Vagina (tissue), 2 donors: ENCODE measurements at regions not wholly inside any gene's neighbourhood (a gene's known extent, or its start where the extent isn't known, plus 50 kb on each side); places are given as distances from the start of the nearest gene placed in this dataset.

Experiments
- DNase-seq, 2 donors: peaks; one replicate each; pipeline ENCODE4 v3.0.0-alpha.2; 2017; ENCODE audit errors: extremely low spot score in 2 of 2
- H3K27ac ChIP-seq: fragments of 200-600 bp; sonication (generic); one replicate; pipeline ENCODE4 v1.5.1; 2019
- H3K27me3 ChIP-seq: fragments of 200-600 bp; sonication (generic); one replicate; pipeline ENCODE4 v1.5.1; 2019
- H3K36me3 ChIP-seq, 2 donors: fragments of 200-600 bp; sonication (generic); one replicate each; pipeline ENCODE4 v1.5.1; 2017 to 2019
- H3K4me1 ChIP-seq: fragments of 200-600 bp; sonication (generic); one replicate; pipeline ENCODE4 v1.5.1; 2019
- H3K4me3 ChIP-seq, 2 donors: fragments of 200-600 bp; sonication (generic); 1 replicate in 1 of 2; 2 replicates in 1 of 2; pipeline ENCODE4 v1.5.1; 2016 to 2019
- H3K9me3 ChIP-seq: fragments of 200-600 bp; sonication (generic); one replicate; pipeline ENCODE4 v1.5.1; 2019
- POLR2A ChIP-seq, 2 donors: fragments of 450-650 bp; IDR thresholded peaks; one replicate each; pipeline ENCODE4 v1.6.1; 2017; ENCODE audit warnings: antibody characterized with exemption in 2 of 2, mild to moderate bottlenecking in 2 of 2, moderate library complexity in 2 of 2
- POLR2AphosphoS5 ChIP-seq, 2 donors: sonication (generic); formaldehyde crosslinking; IDR thresholded peaks; one replicate each; pipeline ENCODE4 v1.9.0; 2017; ENCODE audit warnings: antibody characterized with exemption in 2 of 2, mild to moderate bottlenecking in 2 of 2, low read depth in 1 of 2; ENCODE audit not compliant: insufficient read depth in 1 of 2
- intact Hi-C: fragments of 100-400 bp; cut with DNase I; formaldehyde crosslinking; loops from one replicate; pipeline ENCODE4 v1.15.1; 2023
- TF ChIP-seq, protein P1 (sequence below), 3 experiments: fragments of 450-650 bp in 2 of 3; fragments of 200-600 bp in 1 of 3; sonication (generic) in 1 of 3; IDR thresholded peaks; one replicate each; pipeline ENCODE4 v1.5.1; 2017 to 2019; ENCODE audit warnings: antibody characterized with exemption in 3 of 3, mild to moderate bottlenecking in 2 of 3, moderate library complexity in 2 of 3

DNA sequence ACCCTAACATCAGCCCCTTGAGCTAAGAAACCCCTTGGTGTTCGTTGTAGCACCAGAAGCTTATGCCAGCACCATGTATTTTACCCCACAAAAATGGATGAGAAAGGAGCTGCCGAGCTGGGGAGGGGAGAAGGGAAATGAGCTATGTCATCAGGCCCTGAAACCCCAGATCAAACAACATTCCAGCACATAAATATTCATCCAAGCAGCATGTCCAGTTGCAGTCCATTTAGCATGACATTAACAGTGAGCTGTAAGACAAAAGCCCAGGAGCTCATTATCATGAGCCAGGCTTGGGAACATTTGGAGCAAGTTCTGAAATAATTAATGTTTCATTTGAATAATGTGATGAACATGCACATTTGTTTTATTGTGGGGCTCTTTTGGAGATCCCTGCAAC lies 630.1 kb upstream of the TMEM132C start:
- TF ChIP-seq, protein P1, sequence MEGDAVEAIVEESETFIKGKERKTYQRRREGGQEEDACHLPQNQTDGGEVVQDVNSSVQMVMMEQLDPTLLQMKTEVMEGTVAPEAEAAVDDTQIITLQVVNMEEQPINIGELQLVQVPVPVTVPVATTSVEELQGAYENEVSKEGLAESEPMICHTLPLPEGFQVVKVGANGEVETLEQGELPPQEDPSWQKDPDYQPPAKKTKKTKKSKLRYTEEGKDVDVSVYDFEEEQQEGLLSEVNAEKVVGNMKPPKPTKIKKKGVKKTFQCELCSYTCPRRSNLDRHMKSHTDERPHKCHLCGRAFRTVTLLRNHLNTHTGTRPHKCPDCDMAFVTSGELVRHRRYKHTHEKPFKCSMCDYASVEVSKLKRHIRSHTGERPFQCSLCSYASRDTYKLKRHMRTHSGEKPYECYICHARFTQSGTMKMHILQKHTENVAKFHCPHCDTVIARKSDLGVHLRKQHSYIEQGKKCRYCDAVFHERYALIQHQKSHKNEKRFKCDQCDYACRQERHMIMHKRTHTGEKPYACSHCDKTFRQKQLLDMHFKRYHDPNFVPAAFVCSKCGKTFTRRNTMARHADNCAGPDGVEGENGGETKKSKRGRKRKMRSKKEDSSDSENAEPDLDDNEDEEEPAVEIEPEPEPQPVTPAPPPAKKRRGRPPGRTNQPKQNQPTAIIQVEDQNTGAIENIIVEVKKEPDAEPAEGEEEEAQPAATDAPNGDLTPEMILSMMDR (IDR thresholded peaks at IDR 0.05): no peak
- TF ChIP-seq POLR2AphosphoS5 (IDR thresholded peaks at IDR 0.05; ENCODE audit: insufficient read depth in 1 of 2, low read depth in 1 of 2) (no peak), POLR2A (IDR thresholded peaks at IDR 0.05) (no peak)
- no peak overlapping the region for H3K27ac ChIP-seq
- intact Hi-C loops: no loop called here

DNA sequence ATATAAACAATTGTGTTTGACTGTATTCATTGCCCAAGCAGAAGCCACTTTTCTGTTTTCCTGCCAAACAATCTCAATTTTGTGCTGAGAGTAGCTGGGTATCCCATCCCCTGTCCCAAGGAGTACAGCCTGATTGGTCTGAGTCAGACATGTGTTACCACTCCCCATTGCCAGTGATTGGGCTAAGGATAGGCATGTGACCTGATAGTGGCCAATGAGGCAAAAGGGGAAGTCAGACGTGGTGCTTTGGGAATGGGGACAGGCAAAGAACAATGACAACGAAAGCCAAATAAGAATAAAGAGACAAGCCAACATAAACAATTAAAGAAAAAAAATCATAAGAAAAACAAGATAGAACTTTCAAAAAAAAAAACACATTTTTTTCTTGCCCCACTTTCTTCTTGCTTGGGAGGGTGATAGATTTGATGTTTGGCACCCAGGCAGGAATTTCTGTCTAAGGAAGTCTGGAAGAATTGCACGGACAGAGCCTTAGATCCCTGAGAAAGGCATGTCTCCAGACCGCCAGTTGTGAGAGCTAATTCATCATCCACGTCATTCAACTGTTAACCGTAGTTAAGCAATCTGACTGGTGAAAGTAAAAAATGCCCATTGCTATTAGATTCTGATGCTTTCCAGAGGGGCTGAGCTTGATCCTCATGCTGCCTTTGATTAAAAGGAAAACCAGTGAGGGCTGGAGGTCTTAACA lies 626.6 kb upstream of the TMEM132C start:
- no peaks in the 10 kb centered on the region for H3K27me3 ChIP-seq
- DNase-seq: no peak
- no peak overlapping the region for H3K4me3 ChIP-seq
- intact Hi-C loops: no loop called here
- TF ChIP-seq, protein P1 (IDR thresholded peaks at IDR 0.05): no peak
- TF ChIP-seq POLR2A (IDR thresholded peaks at IDR 0.05): no peak
- TF ChIP-seq POLR2AphosphoS5 (IDR thresholded peaks at IDR 0.05; ENCODE audit: insufficient read depth in 1 of 2, low read depth in 1 of 2): no peak
- no peaks in the 10 kb centered on the region for H3K4me1 ChIP-seq
- H3K9me3 ChIP-seq: no peaks in the 10 kb centered on the region
- H3K27ac ChIP-seq: no peak overlapping the region
- no peaks in the 10 kb centered on the region for H3K36me3 ChIP-seq

More for the DNA sequence above, 630.1 kb upstream of the TMEM132C start:
- Histone ChIP-seq H3K27me3 (no peaks in the 10 kb centered on the region), H3K9me3 (no peaks in the 10 kb centered on the region), H3K4me1 (no peaks in the 10 kb centered on the region), H3K36me3 (no peaks in the 10 kb centered on the region), H3K4me3 (no peak overlapping the region)
- DNase-seq: no peak

DNA sequence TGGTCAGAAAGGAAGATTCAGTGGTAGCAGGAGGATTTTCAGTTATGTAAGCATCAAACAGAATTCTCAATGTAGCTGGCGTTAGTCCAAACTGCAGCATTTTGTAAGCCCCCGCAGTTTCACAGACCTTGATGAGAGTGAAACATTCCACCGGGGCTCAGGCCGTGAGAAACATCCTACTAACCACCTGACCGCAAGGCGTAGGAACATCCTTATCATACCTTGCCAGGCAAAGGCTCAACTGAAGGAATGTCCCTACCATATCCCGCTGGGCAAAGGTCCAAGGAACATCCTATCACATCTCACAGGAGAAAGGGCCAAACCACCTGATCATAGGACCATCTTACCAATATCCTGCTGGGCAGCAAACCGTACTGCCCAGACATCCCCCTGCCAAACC lies 624.8 kb upstream of the TMEM132C start:
- Histone ChIP-seq H3K36me3 (no peaks in the 10 kb centered on the region), H3K27ac (no peak overlapping the region), H3K4me3 (no peak overlapping the region), H3K9me3 (no peaks in the 10 kb centered on the region), H3K4me1 (no peaks in the 10 kb centered on the region), H3K27me3 (no peaks in the 10 kb centered on the region)
- TF ChIP-seq, protein P1 (IDR thresholded peaks at IDR 0.05): no peak
- TF ChIP-seq POLR2A (IDR thresholded peaks at IDR 0.05) (no peak), POLR2AphosphoS5 (IDR thresholded peaks at IDR 0.05; ENCODE audit: insufficient read depth in 1 of 2, low read depth in 1 of 2) (no peak)
- intact Hi-C loops: no loop called here
- no peak for DNase-seq

DNA sequence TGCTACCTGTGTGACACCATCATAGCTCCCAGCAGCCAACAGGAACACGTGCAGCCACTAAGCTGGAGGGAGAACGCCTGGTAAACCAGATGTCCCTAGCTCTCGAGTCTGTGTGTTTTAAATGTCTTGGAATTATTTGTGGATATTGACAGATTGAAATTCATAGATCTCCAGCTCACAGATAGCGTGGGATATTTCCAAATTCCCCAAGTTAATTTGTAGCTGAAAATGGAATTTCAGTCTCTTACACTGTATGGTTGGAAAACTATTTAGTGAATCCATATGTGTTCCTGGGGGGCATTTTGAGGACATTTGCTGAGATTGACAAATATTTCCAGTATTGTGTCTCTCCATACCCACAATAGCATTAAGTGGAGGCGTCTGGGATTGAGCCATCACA lies 618.6 kb upstream of the TMEM132C start:
- H3K27me3 ChIP-seq: no peaks in the 10 kb centered on the region
- no peak overlapping the region for H3K27ac ChIP-seq
- no peaks in the 10 kb centered on the region for H3K36me3 ChIP-seq
- DNase-seq: no peak
- TF ChIP-seq POLR2A (IDR thresholded peaks at IDR 0.05) (no peak), POLR2AphosphoS5 (IDR thresholded peaks at IDR 0.05; ENCODE audit: insufficient read depth in 1 of 2, low read depth in 1 of 2) (no peak)
- TF ChIP-seq, protein P1 (IDR thresholded peaks at IDR 0.05): no peak
- H3K9me3 ChIP-seq: no peaks in the 10 kb centered on the region
- intact Hi-C loops: no loop called here
- no peak overlapping the region for H3K4me3 ChIP-seq
- H3K4me1 ChIP-seq: no peaks in the 10 kb centered on the region

DNA sequence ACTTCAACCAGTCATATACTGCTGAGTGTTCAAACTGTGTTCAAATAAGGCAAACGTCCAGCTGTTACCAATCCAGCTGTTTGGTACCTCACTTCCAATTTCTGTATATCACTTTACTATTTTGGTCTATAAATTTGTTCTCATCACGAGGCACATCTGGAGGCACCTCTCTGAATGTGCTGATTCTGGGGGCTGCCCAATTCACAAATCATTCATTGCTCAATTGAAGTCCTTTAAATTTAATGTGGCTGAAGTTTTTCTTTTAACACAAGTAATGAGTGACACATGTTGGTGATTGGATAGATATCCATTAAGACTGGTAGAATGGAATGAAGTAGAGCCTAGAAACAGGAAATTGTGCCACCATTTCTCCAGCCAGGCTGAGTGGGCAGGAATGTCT lies 617.0 kb upstream of the TMEM132C start:
- Histone ChIP-seq H3K27me3 (no peaks in the 10 kb centered on the region), H3K4me1 (no peaks in the 10 kb centered on the region), H3K9me3 (no peaks in the 10 kb centered on the region), H3K36me3 (no peaks in the 10 kb centered on the region), H3K27ac (no peak overlapping the region), H3K4me3 (no peak overlapping the region)
- TF ChIP-seq POLR2A (IDR thresholded peaks at IDR 0.05) (no peak), POLR2AphosphoS5 (IDR thresholded peaks at IDR 0.05; ENCODE audit: insufficient read depth in 1 of 2, low read depth in 1 of 2) (no peak)
- TF ChIP-seq, protein P1 (IDR thresholded peaks at IDR 0.05): no peak
- intact Hi-C loops: no loop called here
- no peak for DNase-seq
